Uterus (tissue), 3 donors: ENCODE measurements at regions not wholly inside any gene's neighbourhood (a gene's known extent, or its start where the extent isn't known, plus 50 kb on each side); places are given as distances from the start of the nearest gene placed in this dataset. TPM values are rescaled to one million over a fixed set of nuclear protein-coding genes. Genes with fewer than 3 reads are reported as not detected.

ENCODE experiments used
- DNase-seq, 2 donors: peaks; one replicate each; pipeline ENCODE4 v3.0.0-alpha.2; 2019 to 2020
- H3K27ac ChIP-seq, 2 donors: fragments of 200-600 bp; sonication (generic); 1 replicate in 1 of 2; 2 replicates in 1 of 2; pipeline ENCODE4 v1.5.1; 2016 to 2018
- H3K27me3 ChIP-seq, 2 donors: fragments of 200-600 bp; sonication (generic); one replicate each; pipeline ENCODE4 v1.5.1; 2018 to 2019; ENCODE audit warnings: control low read depth in 1 of 2
- H3K36me3 ChIP-seq, 2 donors: fragments of 200-600 bp; sonication (generic); one replicate each; pipeline ENCODE4 v1.5.1; 2019; ENCODE audit warnings: control low read depth in 1 of 2
- H3K4me1 ChIP-seq, 2 donors: fragments of 200-600 bp; sonication (generic); one replicate each; pipeline ENCODE4 v1.5.1; 2018 to 2019; ENCODE audit warnings: control low read depth in 1 of 2
- H3K4me3 ChIP-seq, 2 donors: fragments of 200-600 bp; sonication (generic); 1 replicate in 1 of 2; 2 replicates in 1 of 2; pipeline ENCODE4 v1.5.1; 2018 to 2019; ENCODE audit warnings: mild to moderate bottlenecking in 1 of 2
- H3K9me3 ChIP-seq, 2 donors: fragments of 200-600 bp; sonication (generic); one replicate each; pipeline ENCODE4 v1.5.1; 2019; ENCODE audit warnings: control low read depth in 1 of 2
- CTCF ChIP-seq, 4 experiments: fragments of 200-600 bp in 2 of 4; fragments of 450-650 bp in 2 of 4; sonication (generic) in 2 of 4; IDR thresholded peaks; one replicate each; pipeline ENCODE4 v1.5.1; 2016 to 2019; ENCODE audit warnings: antibody characterized with exemption in 4 of 4, mild to moderate bottlenecking in 2 of 4, moderate library complexity in 1 of 4
- POLR2A ChIP-seq, 2 donors: fragments of 450-650 bp; IDR thresholded peaks; one replicate each; pipeline ENCODE4 v1.6.1; 2016; ENCODE audit warnings: antibody characterized with exemption in 2 of 2, mild to moderate bottlenecking in 1 of 2, moderate library complexity in 1 of 2
- intact Hi-C: fragments of 100-400 bp; cut with DNase I; formaldehyde crosslinking; loops from one replicate; pipeline ENCODE4 v1.15.1; 2023; ENCODE audit warnings: low total_unique reads
- small RNA-seq: library from RNA; depleted of rRNA; stranded (forward); fragments of <200 nt; gene quantifications from one replicate; pipeline ENCODE3, GENCODE V24; 2016
- donor health status: DM: yes; HTN: yes; CAD: no.

- H3K9me3 ChIP-seq, result no peaks in the 10 kb centered on the region
- no peaks in the 10 kb centered on the region for H3K4me1 ChIP-seq
- intact Hi-C loops, result no loop called here
- TF ChIP-seq POLR2A (IDR thresholded peaks at IDR 0.05), result no peak
- TF ChIP-seq CTCF (IDR thresholded peaks at IDR 0.05), result no peak
- no peak overlapping the region for H3K27ac ChIP-seq
- H3K36me3 ChIP-seq, result no peaks in the 10 kb centered on the region
- H3K27me3 ChIP-seq, result no peaks in the 10 kb centered on the region
- DNase-seq, result no peak
- H3K4me3 ChIP-seq, result no peak overlapping the region
Observed at GRCh38 chr5:17167171-17167891, 50.1 kb upstream of the BASP1 start.

Small RNA genes in the stretch of these regions (small RNA-seq; reads per million reads assigned to genes)
- gene RF00019 (not detected), gene RNA5SP180 (not detected)
